Esophagus muscularis mucosa (tissue), 3 donors: ENCODE measurements at regions not wholly inside any gene's neighbourhood (a gene's known extent, or its start where the extent isn't known, plus 50 kb on each side); places are given as distances from the start of the nearest gene placed in this dataset.

Experiments
- POLR2AphosphoS5 ChIP-seq, 2 donors: sonication (generic); formaldehyde crosslinking; IDR thresholded peaks; one replicate each; pipeline ENCODE4 v1.6.1; 2017; ENCODE audit warnings: antibody characterized with exemption in 2 of 2
- TF ChIP-seq, protein P1 (sequence below), 3 experiments: fragments of 200-600 bp in 2 of 3; fragments of 450-650 bp in 1 of 3; sonication (generic) in 2 of 3; IDR thresholded peaks; one replicate each; pipeline ENCODE4 v1.5.1; 2017 to 2019; ENCODE audit warnings: antibody characterized with exemption in 3 of 3, mild to moderate bottlenecking in 2 of 3, moderate library complexity in 1 of 3

DNA sequence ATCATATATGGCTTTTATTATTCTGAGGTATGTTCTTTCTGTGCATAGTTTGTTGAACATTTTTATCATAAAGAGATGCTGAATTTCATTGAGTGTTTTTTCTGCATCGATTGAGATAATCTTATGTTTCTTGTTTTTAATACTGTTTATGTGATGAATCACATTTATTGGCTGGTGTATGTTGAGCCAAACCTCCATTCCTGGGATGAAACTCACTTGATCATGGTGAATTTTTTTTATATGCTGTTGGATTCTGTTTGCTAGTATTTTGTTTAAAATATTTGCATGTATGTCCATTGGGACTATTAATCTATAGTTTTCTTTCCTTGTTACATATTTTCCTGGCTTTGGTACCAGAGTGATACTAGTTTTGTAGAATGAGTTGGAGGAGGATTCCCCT, 500.2 kb downstream of the CDH11 start:
- no peak for TF ChIP-seq POLR2AphosphoS5 (IDR thresholded peaks at IDR 0.05)
- TF ChIP-seq, protein P1, sequence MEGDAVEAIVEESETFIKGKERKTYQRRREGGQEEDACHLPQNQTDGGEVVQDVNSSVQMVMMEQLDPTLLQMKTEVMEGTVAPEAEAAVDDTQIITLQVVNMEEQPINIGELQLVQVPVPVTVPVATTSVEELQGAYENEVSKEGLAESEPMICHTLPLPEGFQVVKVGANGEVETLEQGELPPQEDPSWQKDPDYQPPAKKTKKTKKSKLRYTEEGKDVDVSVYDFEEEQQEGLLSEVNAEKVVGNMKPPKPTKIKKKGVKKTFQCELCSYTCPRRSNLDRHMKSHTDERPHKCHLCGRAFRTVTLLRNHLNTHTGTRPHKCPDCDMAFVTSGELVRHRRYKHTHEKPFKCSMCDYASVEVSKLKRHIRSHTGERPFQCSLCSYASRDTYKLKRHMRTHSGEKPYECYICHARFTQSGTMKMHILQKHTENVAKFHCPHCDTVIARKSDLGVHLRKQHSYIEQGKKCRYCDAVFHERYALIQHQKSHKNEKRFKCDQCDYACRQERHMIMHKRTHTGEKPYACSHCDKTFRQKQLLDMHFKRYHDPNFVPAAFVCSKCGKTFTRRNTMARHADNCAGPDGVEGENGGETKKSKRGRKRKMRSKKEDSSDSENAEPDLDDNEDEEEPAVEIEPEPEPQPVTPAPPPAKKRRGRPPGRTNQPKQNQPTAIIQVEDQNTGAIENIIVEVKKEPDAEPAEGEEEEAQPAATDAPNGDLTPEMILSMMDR (IDR thresholded peaks at IDR 0.05): no peak
